Astrocyte (in vitro differentiated cells and primary cell): ENCODE measurements at regions not wholly inside any gene's neighbourhood (a gene's known extent, or its start where the extent isn't known, plus 50 kb on each side); places are given as distances from the start of the nearest gene placed in this dataset.

ENCODE experiments used
- EZH2 ChIP-seq: IDR thresholded peaks from 2 replicates; pipeline ENCODE4 v1.6.1; 2012; ENCODE audit warnings: mild to moderate bottlenecking, low read length, inconsistent platforms; ENCODE audit not compliant: insufficient read depth
- TF ChIP-seq, protein P1 (sequence below): IDR thresholded peaks from 2 replicates; pipeline ENCODE4 v1.5.1; 2011; ENCODE audit warnings: low read depth, mild to moderate bottlenecking, inconsistent platforms, low read length, moderate library complexity; ENCODE audit not compliant: insufficient read depth

DNA sequence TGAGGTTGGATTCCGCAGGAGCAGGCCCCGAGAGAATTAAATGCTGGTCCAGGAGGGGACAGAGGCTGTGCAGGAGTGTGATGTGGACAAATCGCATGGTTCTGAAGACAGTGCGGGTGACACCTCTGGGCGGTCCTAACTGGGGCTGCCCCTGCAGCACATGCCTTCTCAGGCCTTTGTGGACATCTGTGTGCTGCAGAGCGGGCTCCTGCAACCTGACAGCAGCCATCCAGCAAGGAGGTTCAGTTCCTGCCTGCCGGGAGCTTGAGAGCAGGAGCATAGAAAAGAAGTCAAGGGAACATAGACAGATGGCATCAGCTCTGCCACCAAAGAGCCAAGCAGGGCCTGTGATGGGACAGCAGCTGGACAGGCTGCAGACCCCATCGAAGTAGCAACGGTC is 135.9 kb upstream of the PPP2R2D start:
- TF ChIP-seq, protein P1, sequence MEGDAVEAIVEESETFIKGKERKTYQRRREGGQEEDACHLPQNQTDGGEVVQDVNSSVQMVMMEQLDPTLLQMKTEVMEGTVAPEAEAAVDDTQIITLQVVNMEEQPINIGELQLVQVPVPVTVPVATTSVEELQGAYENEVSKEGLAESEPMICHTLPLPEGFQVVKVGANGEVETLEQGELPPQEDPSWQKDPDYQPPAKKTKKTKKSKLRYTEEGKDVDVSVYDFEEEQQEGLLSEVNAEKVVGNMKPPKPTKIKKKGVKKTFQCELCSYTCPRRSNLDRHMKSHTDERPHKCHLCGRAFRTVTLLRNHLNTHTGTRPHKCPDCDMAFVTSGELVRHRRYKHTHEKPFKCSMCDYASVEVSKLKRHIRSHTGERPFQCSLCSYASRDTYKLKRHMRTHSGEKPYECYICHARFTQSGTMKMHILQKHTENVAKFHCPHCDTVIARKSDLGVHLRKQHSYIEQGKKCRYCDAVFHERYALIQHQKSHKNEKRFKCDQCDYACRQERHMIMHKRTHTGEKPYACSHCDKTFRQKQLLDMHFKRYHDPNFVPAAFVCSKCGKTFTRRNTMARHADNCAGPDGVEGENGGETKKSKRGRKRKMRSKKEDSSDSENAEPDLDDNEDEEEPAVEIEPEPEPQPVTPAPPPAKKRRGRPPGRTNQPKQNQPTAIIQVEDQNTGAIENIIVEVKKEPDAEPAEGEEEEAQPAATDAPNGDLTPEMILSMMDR: no peak
- no peak for TF ChIP-seq EZH2
